GM18907 (cell line): ENCODE measurements at regions not wholly inside any gene's neighbourhood (a gene's known extent, or its start where the extent isn't known, plus 50 kb on each side); places are given as distances from the start of the nearest gene placed in this dataset.
"Not testable (repeated sequence)": the region's sequence is repeated elsewhere in the genome, so short reads cannot be mapped to it uniquely, and the experiment has no call there.

Source experiments
- ATAC-seq: cut with Tn5 transposase; IDR thresholded peaks from one replicate; pipeline ENCODE4 v1.9.1; 2021; ENCODE audit warnings: mild to moderate bottlenecking, moderate library complexity; ENCODE audit not compliant: unreplicated experiment

DNA sequence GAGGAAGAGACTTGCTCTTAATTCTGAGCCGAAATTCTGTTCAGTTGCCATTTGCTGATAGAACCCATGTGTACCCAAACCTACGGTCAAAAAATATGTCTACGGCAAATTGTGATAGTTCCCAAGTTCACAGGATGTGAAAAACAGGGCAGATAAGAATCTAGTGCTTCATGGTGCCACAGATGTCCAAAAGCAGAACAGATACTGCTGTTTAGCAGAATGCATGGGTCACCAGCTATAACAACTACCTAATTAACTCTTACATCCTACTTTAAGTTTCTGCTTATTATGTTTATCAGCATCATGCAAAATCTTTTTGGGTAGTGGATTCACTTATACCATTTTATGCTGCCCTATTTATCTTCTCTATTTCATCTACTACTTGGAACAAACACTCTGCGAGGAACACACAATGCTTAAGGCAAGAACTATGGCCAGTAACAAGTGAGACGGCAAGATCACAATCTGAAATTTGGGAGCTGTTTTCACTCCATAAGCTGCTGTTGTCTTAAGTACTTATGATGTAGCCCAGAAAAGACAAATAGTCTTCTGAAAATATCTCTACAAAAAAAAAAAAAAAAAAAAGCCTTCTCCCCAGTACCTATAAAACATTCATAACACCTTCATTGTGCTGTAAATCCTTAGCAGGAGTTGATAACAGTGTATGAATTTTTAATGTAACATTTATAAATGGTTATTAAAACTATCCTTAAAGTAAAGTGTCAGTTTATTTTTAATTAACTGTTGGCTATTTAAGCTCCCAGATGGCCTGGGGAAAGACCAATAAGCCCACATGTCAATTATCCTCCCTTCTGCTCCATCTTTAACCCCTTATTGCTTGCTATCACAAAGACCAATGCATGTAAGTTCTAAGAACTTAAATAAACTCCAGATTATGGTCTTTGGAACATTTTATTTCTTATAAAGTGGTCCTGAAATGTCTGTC, 232.3 kb downstream of the TLR4 start:
- ATAC-seq: peak; percentile 99

DNA sequence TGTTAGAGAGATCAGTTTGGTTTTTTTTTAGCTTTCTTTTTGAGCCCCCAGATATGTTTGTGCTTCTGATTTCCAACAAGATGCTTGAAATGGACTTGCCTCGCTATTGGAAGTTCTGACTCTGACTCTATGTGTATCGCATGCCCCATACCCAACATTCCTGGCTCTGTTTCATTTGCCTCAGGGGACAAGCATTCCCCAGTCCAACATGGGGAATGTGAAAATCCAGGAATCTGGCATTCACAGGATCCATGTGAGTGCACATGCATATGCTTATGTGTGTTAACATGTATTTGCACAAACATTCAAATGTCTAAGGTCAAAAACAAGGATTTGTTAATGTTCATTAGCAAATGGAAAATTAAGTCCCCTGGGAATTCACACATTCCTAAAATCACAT, 233.9 kb downstream of the TLR4 start:
- no peak for ATAC-seq

- ATAC-seq: no peak
Measured at GRCh38 chr9:117938896-117939295, 234.7 kb downstream of the TLR4 start.

GRCh38 chr9:117944750-117945149, 240.5 kb downstream of the TLR4 start:
- ATAC-seq: not testable (repeated sequence)

DNA sequence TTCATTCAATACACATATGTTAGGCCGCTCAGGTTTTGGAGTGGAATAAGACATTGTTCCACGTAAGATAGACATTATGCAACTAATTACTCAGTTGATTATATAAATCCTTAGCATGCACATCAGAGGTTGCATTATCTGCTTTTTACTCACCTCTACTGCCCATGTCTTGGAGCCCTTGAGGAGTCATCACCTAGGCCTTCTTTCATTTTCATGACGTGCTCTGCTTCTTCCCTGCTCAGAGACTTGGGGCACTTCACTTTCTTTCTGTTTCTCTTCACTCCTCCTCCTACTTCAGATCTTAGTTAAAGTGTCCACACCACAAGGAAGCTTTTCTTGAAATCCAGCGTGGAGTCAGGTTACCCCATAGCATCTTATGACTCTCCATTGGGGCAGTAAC, 241.1 kb downstream of the TLR4 start:
- no peak for ATAC-seq

GRCh38 chr9:117951127-117951526, 246.9 kb downstream of the TLR4 start:
- ATAC-seq: no peak

DNA sequence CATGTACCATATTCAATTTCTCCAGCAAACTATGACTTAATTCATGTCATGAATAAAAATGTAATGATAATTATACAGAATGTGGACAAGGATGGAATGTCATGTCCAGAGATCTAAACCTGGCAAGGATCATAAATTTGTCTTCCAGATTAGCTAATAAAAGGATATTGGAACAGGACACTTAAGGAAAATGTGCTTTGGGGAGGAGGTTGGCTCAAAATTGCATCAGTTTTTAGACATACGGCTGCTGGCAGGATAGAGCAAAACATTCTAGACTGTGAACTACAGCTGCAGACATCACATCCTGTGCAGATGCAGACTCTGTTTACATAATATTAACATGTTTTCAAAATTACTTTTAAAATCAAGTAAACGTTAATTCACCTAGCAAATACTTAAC, 248.4 kb downstream of the TLR4 start:
- no peak for ATAC-seq

- ATAC-seq: no peak
Measured at GRCh38 chr9:117957267-117957666, 253.1 kb downstream of the TLR4 start.

DNA sequence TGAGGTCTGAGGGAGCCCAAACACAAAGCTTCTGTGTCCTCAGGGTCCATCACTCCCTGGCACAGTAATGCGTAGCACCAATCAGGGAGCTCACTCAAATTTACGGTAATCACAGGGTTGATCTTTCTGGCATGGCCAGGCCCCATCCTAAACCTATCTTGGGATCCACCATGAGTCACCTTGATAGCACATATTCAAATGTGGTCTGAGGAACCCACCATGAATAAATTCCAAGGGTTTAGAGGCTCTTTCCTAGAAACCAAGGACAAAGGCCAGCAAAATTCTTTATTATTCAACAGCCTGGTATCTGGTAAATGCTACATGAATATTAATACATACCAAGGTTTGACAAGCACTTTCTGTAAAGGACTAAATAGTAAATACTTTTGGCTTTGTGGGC, 254.5 kb downstream of the TLR4 start:
- ATAC-seq: no peak

DNA sequence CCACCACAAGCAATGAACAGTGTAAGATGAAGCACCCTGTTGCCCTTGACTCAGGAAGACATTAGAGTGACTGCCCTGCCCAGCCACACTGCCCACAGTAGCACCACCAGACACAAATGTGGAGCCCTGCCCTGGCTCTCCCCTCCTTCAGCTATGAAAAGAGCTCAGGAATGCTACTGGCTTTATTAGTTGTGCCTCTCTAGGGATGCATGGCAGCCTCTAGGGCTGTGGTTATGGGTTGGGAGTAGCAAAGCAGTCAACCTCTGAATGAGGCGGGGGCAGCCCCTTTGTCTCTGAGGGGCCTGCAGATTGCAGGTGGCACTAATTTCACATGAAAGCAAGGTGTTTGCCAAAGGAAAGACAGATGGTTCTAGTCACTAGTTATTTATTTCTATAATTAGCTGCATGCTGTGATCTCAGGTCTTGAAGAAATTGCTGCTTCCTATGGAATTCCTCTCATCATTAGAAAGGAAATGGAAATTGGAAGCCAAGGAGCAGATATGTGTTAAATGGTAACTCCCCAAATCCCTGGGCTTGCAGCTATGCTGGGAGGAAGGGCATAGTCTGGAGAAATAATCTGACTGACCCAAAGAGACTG, 259.4 kb downstream of the TLR4 start:
- ATAC-seq: no peak

DNA sequence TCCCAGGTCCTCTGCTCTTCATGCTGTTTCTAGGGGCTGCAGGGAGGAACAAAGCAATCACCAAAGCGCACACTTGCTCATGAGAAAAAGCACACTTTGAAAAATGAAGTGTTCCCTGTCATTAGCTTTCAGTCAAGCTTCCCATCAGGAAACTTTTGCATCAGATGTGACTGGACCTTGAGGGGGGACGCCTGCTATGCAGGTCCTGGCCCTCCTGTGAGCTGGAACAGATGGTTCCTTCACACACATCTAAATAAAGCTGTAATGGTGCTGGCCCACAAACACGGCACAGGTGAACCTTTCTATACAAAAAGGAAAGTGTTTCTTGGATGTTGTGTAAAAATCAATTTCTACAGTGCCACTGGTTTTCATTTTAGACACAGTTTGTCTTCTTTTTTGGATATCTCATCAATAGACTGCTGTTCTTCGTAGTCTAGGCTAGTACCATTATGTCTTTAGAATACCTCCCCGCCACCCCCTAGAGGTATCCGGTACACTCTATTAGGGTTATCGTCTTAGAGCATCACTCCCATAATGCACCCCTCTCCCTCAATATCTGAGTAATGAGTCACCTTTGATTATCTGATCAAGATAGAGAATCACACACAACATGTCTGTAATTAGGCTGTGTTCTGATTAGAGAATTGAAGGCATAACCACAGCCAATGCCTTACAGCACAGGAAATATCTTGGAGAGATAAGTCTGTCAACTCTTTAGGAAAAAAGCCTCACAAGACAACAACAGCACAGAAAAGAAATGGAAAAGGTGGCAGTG, 266.3 kb downstream of the TLR4 start:
- ATAC-seq: no peak

DNA sequence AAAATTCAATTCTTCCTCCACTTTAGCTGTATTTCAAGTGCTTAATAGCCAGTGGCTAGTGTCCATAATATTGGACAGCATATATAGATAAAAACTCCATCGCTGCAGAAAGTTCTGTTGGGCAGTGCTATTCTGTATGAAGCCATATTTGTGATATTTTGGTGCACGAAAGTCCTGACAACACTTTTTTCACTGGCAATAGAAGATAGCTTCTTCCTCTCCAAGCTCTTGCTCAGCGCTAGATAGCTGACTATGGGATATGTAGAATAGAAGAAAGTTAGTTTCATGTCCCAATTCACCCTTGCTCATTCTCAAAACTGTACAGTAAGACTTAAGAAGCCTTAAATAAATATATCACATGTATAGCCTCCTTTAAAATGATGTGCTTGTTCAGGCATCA, 269.9 kb downstream of the TLR4 start:
- ATAC-seq: no peak

- no peak for ATAC-seq
Measured at GRCh38 chr9:117979914-117980313, 275.7 kb downstream of the TLR4 start.

- no peak for ATAC-seq
Measured at GRCh38 chr9:117987945-117988344, 283.7 kb downstream of the TLR4 start.

- ATAC-seq: no peak
Measured at GRCh38 chr9:117992006-117992405, 287.8 kb downstream of the TLR4 start.

GRCh38 chr9:118000581-118000980, 296.4 kb downstream of the TLR4 start:
- no peak for ATAC-seq

- no peak for ATAC-seq
Measured at GRCh38 chr9:118003240-118003639, 299.0 kb downstream of the TLR4 start.

- ATAC-seq: no peak
Measured at GRCh38 chr9:118008246-118008645, 304.0 kb downstream of the TLR4 start.

DNA sequence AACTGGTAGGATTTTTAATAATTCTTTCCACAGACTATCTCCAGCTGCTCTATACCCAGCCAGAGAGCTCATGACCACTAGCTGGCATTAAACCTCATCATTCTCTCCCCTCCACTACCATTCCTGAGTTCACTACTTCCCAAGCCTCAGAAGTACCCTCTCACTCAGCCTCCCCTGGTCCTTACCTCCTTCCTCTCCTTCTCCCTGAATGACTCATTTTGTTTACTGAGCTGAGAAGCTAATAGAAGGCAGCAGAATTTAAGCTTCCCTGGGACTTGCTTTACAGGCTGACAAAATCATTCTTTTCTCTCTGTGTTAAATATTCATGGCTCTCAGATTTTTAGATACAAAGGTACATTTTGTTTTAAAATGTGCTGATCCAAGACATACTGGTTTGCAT, 305.4 kb downstream of the TLR4 start:
- ATAC-seq: no peak

DNA sequence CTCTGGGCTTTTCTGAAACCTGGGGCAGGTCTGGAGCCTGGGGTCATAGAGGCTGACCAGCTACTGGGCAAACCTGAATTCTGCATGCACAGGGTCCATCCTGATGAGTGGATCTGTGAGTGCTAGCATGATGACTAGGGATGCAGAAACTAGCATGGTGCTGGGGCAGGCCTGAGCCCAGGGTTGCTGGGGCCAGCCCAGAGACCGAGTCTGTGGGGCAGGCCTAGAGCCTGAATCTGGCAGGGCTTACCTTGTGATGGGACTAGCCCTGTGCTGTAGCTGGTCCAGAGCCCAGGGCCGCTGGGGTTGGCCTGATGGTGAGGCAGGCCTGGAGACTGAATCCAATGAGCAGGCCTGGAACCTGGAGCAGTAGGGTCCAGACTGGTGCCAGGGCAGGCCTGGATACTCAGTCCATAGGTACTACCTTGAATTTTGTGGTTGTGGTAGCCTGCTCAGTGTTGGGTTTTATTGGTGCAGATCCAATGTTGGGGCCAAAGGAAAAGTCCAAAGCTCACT, 313.5 kb downstream of the TLR4 start:
- ATAC-seq: no peak

DNA sequence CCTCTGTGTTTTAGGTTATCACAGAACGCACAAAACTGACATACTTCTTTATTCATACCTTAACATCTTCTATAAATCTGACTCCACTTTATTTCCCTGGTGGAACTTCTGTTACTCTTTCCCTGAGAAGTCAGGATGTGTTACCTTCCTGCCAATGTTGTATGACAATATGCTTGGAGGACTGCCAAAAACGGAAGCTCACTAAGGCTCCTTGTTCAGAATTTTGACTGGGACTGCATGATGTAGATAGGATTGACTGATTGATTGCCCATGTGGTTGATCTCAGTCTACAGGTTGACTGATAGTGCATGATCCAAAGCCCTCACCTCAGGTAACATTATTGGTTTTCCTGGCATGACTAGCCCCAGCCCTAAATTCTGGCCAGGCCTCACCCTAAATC, 319.4 kb downstream of the TLR4 start:
- no peak for ATAC-seq
